Embryonic facial prominence (tissue), 1 donor: ENCODE measurements at regions not wholly inside any gene's neighbourhood (a gene's known extent, or its start where the extent isn't known, plus 50 kb on each side); places are given as distances from the start of the nearest gene placed in this dataset.

Experiments used
- DNase-seq: peaks from one replicate; pipeline ENCODE4 v3.0.0-alpha.2; 2016; ENCODE audit errors: extremely low spot score

- no peak for DNase-seq
Observed at GRCh38 chr7:94228223-94228622, 166.5 kb upstream of the COL1A2 start.

DNA sequence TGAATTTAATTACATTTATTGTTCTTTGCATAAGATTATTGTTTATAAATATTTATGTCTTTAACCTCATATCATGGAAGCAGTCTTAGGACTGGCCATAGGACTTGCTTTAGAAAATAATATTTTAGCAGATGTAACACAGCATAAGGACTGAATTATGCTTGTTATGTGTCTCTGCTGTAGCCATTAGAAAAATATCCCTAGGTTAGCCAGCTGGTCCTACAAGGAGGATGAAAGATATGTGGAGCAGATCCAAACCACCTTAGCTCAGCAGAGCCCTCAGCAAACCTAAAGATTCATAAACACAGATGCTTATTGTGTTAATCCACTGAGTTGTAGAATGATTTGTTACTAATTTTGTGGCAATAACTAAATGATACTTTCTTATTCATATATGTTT is 166.0 kb upstream of the COL1A2 start:
- no peak for DNase-seq

- no peak for DNase-seq
Observed at GRCh38 chr7:94231305-94231704, 163.4 kb upstream of the COL1A2 start.

GRCh38 chr7:94236960-94237359 is 157.7 kb upstream of the COL1A2 start:
- DNase-seq: no peak

DNA sequence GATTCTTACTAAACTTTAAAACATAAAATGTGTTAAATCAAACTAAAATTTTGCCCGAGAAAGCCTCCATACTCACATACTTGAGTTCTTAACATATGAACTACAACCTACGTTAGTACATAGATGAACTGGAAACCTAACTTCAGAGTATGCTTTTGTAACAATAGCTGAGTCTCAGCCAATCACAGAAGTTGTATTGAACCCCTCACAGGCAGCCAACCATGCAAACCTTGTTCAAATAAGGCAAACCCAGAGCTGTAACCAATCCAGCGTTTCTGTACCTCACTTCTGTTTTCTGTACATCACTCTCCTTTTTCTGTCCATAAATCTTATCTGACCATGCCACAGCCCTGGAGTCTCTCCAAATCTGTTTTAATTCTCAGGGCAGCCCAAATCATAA is 157.3 kb upstream of the COL1A2 start:
- no peak for DNase-seq

GRCh38 chr7:94239661-94240234 is 154.9 kb upstream of the COL1A2 start:
- no peak for DNase-seq

DNA sequence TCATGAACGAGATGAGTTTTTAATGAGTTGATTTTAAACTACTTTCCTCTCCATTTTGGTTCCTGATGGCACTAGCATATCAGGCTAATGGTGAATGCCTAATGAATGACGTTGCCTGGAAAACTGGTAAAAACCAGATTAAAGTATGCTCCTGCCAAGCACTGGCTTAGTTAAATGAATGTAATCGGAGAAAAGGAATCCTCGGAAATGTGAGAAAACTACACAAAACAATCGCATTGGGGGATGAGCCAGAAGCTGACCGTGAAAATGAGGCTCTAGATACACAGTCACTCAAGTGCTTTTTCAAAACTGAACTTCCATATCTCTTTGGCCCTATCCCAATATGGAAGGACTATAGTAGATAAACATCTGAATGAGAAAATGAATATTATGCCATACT is 153.8 kb upstream of the COL1A2 start:
- DNase-seq: no peak

DNA sequence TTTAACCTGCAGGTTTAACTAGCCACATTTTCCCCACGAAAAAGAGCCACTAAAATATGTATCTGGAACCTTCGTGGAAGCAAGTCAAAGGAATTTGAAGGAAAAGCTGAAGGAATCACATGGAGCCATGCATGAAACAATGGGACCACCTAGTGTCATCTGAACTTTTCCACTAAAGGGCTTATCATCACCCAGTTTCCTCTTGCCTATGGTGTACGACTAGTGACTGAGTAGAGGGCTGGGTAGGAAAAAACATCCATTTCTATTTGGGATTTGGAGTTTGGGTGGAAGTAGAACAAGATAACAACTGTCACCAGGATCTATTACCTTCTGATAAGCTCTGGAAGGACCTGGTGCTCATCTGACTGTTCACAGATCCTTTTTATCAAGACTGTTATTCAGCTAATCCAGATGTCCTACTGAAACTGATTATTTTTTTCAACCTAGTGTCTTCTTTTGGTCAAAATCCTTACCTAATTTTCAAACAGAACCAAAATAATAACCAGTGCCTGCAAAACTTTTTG is 153.2 kb upstream of the COL1A2 start:
- DNase-seq: no peak

DNA sequence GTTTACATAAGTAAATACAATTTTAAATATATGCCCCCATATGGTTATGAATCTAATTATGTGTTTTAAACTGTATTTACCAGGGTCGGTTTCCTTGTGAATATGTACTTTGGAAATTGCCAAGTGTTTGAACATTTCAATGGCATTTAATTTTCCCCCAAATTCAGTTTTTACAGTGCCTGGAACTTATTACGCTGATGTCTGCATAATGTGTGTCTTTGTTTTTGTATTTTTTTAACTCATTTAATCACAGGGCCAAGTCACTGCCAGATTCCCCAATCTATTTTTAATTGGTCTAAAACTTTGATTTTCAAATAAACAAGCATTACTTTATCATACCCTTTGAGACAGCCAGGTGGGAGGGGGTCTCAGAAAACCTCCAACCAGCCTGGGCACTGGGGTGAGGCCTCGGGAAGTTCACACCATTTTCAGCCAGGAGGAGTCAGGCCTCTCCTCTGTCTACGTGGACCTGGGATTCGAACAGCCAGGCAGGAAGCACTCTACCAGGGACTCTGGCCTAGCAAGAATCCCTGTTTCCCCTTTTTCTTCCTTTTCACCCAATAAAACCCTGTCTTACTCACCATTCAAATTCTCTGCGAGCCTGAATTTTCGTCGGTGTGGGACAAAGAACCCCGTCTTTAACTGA is 151.5 kb upstream of the COL1A2 start:
- DNase-seq: no peak

DNA sequence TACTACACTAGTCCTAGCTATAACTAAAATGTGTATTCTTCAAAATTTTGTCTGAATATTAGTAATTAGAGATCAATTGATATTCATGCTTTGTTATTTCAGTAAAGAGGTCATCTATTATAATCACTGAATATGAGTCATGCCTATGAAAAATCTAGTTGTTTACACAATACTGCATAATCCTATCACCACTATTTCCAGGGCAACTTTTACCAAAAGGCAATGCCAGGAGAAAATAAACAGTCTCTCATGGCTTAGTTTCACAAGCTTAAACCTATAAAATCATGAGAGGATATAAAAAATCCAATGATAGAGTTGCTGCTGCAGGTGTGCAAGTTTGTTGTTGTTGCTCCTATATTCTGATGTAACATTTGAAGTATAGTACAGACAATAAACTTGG is 149.9 kb upstream of the COL1A2 start:
- DNase-seq: no peak

DNA sequence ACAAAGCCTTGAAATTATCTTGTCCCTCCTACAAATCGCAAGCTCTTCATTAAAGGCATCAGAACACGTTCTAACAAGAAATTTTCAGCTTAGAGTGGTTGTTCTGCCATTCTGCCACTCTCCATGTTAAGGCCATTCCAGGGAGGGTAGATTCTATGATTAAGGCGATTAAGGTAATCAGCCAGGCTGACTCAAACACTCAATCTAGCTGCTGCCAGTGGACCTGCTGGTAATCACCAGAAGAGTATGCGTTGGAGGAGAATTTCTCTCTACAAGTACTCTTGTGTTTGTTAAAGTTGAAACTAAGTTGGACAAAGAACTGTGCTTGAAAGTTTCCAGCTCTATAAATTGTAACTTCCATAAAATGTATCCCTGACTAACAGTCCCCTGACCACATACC is 149.2 kb upstream of the COL1A2 start:
- no peak for DNase-seq

DNA sequence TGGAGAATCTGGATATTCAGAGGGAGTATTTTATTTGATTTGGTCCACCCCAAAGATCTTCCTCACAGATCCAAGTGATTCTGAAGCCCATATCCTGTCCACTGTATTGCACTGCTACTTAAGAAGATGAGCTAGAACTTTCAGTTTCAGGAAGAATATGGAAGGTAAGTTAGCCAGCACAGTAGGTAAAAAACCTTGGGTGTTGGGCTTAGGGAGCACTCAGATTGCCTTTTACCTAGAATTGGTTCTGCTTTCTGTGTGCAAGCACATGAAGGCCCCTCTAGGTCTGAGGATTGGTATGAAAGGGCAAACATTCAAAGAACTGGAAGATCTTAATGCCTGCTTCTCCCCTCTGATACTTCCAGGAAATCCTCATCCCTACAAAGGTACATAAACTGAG is 146.7 kb upstream of the COL1A2 start:
- DNase-seq: no peak

- DNase-seq: no peak
Observed at GRCh38 chr7:94249631-94250030, 145.1 kb upstream of the COL1A2 start.

DNA sequence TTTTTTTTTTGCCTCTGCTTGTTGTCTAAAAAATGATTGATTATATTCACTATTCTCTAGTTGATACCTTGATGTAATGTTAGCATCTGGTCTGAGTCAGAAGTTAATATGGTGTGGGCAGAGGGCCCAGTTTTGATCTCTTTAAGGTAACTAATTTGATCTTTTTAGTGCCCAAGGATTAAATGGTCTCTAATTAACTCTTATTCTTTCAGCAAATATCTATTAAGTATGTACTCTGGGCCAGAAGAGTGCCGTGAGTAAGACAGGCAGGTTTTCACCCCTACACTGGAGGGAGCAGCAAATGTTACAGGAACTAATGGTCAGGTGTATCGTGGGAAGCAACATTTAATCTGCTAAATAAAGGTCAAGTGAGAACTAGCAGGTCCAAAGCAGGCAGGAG is 144.6 kb upstream of the COL1A2 start:
- no peak for DNase-seq

DNA sequence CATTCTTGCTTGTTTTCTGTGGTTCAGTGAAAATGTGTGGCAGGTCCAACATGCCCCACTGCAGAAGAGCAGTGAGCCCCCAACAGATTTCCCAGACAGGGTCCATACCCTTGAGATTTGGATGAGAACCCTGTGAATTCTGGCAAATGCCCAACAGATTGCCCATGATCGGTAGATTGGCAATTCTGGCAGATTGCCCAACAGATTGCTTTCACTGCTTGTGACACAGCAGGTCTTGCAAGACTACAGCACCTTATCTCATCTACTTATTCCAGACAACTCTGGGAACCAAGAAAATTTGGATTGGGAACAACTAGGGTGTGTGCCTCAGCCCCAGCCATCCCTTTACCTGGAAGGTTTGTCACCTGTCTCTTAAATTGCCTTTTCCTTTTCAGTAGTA is 143.7 kb upstream of the COL1A2 start:
- no peak for DNase-seq

- DNase-seq: no peak
Observed at GRCh38 chr7:94252124-94252523, 142.6 kb upstream of the COL1A2 start.

DNA sequence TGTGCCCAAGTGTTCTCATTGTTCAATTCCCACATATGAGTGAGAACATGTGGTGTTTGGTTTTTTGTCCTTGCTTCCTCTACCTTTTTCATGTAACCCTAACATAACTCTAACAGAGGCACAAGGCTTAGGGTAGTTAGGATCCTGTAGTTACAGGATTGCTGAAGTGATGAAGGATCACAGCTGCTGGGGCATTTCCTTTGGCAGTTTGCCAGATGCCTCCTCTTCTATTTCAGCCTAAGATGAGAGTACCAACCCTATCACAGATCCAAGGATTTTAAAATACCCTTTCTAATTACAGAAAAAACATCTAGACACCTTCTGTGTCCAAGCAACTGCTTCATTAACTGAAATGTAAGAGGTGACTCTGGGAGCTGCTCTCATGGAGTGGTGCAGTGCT is 141.7 kb upstream of the COL1A2 start:
- DNase-seq: no peak

GRCh38 chr7:94253686-94254085 is 141.0 kb upstream of the COL1A2 start:
- no peak for DNase-seq

DNA sequence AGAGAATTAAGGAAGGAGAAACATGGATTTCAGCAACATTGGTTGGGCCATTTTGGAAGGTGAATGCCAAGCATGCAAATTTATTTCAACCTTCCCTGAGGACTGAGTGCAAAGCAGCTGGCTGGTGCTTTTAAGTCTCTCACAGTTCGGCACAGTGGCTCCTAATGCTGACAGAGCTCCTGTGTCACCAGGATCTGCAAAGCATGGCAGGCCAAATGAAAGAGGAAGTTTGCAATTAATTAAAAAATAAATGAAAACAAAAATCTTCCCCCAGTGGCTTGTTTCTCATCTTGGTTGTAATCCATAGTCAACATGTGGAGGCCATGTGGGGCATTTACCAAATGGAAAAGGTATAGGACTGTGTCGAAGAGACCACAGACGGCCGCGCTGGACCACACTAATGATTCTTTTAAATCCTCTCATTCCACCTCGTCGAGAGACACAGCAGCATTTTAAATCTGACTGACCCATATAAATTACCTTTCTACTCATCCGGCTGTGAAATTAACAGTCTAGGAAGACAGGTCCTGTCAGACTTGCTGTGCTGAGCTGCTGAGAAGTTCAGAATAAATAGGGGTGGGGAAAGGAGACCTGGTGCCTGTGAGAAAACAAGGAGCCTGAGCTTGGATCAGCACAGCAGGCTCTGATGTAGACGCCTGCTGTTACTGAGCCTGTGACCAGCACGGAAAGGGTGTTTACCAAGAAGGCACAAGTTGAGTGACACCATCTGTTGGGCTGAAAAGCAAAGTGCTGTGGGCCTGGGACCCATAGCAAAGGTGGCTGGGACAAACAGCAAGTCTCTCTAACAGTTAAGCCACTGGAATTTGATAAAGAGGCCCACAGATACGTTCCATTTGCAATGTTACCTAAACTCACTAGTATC is 136.0 kb upstream of the COL1A2 start:
- DNase-seq: no peak

GRCh38 chr7:94261067-94261466 is 133.6 kb upstream of the COL1A2 start:
- no peak for DNase-seq

DNA sequence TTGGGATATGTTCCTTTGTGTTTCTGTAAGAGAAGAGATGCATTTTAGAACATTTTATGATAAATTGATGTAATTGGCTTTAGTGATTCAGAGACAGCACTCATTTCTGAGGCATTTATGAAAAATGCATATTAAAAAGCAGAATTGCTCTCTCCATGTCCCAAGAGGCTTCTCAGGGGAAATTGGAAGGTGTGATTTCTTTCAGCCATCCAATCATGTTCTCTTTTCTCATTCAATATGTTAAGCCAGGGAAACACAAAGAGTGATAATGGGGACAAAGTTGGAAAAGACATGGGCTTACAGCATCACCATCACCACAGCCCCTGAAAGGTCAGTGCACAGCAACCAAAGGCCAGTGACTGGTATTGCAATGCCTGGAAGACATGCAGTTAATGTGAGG is 129.9 kb upstream of the COL1A2 start:
- DNase-seq: no peak

DNA sequence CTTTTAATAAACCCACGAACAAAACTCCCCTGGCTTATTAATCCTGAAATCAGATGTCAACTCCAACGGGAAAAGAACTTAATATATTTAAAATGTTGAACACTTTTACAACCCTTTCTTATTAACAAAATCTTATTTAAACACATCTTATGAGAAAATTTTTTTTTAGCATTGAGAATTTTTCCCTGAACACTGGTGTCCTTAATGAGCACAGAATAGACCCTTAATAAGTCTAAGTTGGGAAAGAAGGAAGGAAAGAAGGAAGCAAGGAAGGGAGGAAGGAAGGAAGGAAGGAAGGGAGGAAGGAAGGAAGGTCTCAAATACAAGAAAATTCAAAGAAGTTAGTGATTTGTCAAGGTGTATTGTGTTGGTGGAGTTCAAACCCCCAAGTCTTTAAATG is 129.2 kb upstream of the COL1A2 start:
- no peak for DNase-seq

- no peak for DNase-seq
Observed at GRCh38 chr7:94266238-94266644, 128.5 kb upstream of the COL1A2 start.
